Astrocyte (in vitro differentiated cells and primary cell): ENCODE measurements at regions not wholly inside any gene's neighbourhood (a gene's known extent, or its start where the extent isn't known, plus 50 kb on each side); places are given as distances from the start of the nearest gene placed in this dataset.

Experiments
- EZH2 ChIP-seq: IDR thresholded peaks from 2 replicates; pipeline ENCODE4 v1.6.1; 2012; ENCODE audit warnings: mild to moderate bottlenecking, low read length, inconsistent platforms; ENCODE audit not compliant: insufficient read depth
- TF ChIP-seq, protein P1 (sequence below): IDR thresholded peaks from 2 replicates; pipeline ENCODE4 v1.5.1; 2011; ENCODE audit warnings: low read depth, mild to moderate bottlenecking, inconsistent platforms, low read length, moderate library complexity; ENCODE audit not compliant: insufficient read depth

DNA sequence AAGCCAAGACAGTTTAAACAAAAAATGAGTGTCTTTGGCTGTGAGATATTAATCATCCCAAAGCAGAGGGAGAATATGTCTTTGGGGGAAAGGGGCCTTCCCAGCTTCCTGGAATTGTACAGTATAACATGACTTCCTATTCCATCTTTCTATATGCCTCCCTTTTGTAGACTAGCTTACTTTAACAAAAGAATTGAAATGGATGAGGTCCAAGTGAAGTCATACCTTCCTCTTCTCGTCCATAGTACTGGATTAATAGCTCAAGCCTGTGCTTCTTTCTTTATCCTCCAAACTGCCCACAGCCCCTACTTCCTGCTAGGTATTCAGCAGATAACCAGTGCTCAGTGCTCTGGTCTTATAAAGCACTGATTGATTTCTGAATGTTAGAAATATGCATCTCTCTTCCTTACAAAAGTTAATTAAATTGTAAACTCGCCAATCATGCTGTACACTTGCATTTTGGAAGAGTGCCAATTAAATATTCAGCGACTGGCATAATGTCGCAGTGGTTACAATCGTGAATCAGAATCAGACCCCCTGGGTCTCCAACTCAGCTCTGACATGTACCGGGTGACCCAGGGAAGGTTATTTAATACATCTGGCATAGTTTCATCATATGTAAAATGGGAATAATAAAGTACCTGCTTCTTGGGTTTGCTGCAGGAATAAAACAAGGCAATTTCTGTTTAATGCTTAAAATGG is 325.1 kb downstream of the RND3 start:
- TF ChIP-seq, protein P1, sequence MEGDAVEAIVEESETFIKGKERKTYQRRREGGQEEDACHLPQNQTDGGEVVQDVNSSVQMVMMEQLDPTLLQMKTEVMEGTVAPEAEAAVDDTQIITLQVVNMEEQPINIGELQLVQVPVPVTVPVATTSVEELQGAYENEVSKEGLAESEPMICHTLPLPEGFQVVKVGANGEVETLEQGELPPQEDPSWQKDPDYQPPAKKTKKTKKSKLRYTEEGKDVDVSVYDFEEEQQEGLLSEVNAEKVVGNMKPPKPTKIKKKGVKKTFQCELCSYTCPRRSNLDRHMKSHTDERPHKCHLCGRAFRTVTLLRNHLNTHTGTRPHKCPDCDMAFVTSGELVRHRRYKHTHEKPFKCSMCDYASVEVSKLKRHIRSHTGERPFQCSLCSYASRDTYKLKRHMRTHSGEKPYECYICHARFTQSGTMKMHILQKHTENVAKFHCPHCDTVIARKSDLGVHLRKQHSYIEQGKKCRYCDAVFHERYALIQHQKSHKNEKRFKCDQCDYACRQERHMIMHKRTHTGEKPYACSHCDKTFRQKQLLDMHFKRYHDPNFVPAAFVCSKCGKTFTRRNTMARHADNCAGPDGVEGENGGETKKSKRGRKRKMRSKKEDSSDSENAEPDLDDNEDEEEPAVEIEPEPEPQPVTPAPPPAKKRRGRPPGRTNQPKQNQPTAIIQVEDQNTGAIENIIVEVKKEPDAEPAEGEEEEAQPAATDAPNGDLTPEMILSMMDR, result no peak
- no peak for TF ChIP-seq EZH2
